ENCODE measurements at regions not wholly inside any gene's neighbourhood (a gene's known extent, or its start where the extent isn't known, plus 50 kb on each side); places are given as distances from the start of the nearest gene placed in this dataset.
"Not testable (repeated sequence)": the region's sequence is repeated elsewhere in the genome, so short reads cannot be mapped to it uniquely, and the experiment has no call there.

DNA sequence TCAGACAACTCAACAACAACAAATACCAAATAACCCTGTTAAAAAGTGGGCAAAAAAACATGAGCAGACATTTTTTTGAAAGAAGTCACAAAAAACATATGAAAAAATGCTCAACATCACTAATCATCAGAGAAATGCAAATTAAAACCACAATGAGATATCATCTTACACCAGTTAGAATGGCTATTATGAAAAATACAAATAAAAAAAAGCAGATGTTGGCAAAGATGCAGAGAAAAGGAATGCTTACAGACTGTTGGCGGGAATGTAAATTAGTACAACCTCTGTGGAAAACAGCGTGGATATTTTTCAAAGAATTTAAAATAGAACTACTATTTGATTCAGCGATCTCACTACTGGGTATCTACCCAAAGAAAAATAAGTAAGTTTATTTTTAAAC lies 114.0 kb downstream of the SLC38A4 start:
- no peak for DNase-seq

DNA sequence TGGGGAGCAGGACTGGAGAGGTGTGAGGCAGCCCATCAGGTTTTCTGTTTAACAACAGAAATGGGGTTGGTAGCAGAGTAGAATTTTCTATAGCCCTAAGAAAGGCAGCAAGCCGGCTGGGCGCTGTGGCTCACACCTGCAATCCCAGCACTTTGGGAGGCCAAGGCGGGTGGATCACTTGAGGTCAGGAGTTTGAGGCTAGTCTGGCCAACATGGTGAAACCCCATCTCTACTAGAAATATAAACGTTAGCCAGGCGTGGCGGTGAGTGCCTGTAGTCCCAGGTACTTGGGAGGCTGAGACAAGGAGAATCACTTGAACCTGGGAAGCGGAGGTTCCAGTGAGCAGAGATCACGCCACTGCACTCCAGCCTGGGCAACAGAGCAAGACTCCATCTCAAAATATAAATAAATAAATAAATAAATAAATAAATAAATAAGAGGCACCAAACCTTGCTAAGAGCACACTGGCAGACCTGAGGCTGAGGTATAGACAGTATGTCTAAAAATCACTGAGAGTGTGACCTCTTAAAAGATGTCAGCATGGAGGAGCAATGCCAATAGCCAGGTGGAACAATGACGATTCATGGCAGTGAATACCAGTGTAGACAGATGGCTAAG lies 115.6 kb downstream of the SLC38A4 start:
- DNase-seq = no peak

DNA sequence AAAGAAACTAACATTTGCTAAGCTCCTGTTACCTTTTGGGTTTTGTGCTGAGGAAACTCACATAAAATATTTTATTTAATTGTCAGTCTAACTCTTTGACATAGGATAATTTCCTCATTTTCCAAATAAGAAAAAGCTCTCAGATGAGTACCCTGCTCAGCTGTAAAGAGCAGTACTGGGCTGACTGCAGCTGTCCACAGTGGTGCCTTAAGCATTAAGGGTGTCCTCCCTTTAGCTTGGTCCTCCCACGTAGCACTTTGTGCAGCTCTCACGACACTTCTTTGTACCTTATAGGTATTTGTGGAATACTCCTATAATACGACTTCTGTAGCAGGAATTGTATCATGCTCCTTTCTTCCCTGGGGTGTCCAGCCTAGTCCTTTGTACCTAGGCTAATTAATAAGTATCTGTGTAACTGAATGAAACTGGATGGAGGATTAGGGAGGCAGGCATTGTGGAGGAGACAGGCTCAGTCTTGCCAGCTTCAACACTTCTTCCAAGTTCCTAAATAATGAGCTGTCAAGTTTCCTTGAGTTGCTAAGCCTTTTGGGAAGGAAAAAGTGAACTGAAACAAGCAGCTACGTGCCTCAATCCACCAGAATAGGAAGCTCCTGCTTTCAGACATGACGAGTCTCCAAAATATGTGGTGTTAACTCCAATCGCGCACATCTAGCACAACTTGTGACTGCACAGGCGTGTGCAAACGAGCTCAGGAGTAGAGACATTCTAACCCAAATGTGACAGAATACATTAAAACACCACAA lies 123.0 kb downstream of the SLC38A4 start:
- DNase-seq = no peak

DNA sequence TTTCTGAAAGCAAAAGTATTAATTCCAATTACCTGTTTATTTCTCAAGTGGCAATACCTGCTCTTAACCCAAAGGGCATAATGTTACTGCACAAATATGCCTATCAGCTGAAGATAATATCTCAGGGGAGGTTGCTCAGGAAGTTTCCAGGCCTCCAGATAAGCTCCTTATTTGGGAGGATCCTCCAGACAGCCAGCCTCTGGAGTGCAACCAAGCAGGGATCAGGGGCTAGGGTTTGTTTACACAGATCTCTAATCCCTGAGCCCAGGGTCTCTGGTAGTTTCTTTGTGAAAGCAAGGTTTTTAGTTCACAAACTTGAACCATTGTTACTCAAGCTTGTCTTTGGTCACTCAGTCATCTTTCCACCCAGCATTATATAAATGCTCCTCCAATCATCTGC lies 124.4 kb downstream of the SLC38A4 start:
- DNase-seq = no peak

DNA sequence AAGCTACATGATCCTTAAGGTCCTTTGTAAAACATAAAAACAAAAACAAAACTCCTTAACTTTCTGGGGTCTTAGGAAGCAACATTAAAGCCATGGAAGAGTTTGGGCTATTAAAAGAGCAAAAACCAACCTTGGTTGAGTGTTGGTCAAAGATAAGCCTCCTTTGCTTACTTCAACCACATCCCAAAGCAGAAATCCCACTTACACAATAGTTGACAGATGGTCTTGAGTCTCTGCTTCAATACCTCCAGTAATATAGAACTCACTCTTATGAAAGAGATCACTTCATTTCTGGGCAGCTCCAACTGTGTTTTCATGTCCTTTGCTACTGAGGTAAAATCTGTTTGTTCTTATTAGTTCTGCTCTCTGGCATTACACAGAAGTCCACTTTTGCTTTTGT lies 125.8 kb downstream of the SLC38A4 start:
- DNase-seq = no peak

DNA sequence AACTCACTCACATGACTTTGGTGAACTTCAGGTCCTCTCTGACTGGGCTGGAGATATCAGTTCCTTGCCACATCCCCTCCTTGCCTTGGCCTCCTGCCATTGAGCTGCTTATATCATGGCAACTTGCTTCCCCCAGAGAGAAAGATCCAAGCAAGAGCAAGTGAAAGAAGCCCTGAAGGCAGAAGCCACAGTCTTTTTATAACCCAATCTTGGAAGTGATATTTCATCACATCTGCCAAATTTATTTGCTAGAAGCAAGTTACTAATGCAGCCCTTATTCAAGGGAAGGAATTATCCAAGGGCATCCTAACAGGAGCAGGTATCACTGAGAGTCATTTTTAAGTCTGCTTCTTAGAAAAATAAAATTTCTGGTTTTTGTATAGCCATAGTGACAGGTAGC lies 127.8 kb downstream of the SLC38A4 start:
- DNase-seq = no peak

DNA sequence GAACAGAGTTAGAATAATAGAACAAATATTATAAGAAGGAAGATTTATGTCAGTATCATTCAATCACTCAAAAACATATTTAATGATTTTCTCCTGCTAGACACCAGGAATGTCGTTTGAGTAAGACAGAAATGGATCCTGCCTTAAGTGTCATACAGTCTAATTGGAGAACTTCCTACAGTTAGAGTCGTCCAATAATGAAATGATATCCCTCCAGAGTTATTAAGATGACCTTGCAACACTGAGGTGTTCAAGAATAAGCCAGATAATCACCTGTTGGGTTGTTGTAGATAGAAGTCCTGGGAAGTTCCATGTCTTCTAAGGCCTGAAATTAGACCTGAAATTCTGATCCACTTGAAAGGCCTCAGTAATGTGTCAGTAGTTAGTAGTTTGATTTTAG lies 132.3 kb downstream of the SLC38A4 start:
- DNase-seq = no peak

DNA sequence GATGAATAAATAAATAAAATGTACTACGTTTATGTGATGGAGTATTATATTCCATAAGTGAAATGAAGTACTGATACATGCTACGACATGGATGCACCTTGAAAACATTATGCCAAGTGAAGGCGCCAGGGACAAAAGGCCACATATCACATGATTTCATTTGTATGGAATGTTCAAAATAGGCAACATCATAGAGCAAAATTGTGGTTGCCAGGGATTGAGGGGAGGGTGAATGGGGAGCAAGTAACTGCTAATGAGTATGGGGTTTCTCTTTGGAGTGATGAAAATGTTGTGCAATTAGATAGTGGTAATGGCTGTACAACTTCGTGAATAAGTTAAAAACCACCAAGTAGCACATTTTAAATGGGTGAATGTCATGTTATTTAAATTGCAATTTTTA lies 132.8 kb downstream of the SLC38A4 start:
- no peak for DNase-seq

DNA sequence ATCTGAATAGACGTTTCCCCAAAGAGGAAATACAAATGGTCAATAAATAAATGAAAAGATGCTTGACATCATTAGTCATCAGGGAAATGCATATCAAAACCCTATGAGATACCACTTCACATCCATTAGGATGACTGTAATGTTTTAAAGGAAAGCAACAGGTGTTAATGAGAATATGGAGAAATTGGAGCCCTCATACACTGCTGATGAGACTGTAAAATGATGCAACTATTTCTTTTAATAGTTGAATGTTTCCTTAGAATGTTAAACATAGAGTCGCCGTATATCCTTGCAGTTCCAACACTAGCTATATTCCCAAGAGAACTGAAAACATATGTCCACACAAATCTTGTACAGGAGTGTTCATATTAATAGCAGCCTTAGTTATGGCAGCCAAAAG lies 133.2 kb downstream of the SLC38A4 start:
- DNase-seq = no peak

DNA sequence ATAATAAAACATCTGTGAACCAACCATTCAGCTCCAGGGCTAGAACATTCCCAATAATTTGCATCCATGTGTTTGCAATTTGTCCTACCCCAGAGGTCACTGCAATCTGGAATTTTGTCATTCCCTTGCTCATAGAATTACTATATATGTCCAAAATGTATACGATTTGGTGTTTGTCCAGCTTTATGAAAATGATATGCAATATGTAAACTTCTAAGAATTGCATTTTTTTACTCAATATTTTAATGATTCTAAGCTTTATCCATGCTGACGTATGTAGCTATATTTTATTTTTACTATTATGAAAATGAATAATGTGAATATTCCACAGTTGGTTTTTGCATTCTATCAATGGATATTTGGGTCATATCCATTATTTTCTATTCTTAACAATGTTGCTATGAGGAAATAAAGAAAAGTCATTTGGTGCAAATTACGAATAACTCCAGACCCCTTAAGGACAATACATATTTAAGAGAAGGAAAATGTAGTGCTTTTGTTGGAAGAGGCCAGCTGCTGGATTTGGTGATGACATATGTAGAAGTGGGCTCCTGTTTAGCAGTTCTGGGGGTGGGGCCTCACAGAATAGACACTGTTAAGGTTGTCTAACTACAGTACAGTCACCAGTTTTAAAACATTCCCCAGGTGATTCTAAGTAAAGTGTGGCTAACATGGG lies 139.4 kb downstream of the SLC38A4 start:
- DNase-seq = no peak

DNA sequence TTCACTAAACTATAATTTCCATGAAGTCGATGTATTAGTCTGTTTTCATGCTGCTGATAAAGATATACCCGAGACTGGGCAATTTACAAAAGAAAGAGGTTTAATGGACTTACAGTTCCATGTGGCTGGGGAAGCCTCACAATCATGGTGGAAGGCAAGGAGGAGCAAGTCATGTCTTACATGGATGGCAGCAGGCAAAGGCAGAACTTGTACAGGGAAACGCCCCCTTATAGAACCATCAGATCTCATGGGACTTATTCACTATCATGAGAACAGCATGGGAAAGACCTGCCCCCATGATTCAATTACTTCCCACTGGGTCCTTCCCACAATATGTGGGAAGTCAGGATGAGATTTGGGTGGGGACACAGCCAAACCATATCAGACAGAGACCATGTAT lies 141.6 kb downstream of the SLC38A4 start:
- not testable (repeated sequence) for DNase-seq

DNA sequence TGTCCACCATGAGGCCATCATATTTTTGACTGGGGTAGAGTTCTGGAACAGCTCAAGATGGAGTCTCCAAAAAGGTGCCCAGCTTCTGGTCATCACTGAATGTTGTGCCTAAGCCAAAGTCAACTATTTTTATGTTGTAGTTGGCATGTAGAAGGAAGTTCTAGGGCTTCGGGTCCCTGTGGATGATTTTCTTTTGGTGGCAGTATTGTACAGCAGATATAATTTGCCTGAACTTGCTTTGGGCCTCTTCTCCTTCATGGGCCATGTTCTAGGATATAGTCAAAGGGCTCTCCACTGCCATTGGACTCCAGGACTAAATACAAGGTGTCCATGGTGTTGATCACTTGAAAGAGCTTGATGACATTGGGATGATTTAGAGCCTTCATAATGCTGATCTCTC lies 143.6 kb downstream of the SLC38A4 start:
- no peak for DNase-seq

DNA sequence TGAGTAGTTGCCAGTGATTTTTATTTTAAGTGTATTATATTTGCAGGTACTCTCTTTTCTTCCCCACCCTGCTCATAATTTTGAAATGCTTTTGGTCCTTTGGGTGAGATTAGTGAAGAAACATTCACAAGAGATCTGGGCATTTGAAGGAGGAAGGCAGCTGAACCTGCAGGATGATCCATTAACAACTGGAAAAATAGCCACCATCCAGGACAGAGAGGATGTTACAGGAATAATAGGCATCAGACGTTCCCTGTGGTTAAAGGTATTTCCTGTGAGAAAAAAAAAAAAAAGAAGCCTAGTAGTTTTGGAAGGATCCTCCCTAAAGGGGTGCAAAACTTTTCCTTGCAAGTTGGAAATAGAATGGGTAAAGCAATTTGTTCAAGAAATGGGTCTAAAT lies 145.3 kb downstream of the SLC38A4 start:
- no peak for DNase-seq

DNA sequence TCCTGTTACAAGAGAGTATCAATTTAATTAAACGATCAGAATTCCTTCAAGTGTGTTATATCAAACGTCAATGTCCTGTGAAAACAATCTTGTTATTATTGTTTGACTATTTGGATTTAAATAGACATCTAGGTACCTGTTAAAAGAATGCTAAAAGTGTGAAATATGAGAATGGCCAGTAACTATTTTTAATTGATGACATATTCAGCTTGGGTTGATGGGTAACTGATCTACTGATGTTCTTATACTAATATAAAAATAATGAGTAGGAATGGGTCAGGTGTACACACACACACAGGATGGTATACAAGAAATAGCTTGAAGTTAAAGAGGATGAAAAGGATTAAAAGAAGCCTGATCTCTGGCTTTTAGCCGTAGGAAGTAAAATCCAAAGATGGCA lies 146.0 kb downstream of the SLC38A4 start:
- no peak for DNase-seq

DNA sequence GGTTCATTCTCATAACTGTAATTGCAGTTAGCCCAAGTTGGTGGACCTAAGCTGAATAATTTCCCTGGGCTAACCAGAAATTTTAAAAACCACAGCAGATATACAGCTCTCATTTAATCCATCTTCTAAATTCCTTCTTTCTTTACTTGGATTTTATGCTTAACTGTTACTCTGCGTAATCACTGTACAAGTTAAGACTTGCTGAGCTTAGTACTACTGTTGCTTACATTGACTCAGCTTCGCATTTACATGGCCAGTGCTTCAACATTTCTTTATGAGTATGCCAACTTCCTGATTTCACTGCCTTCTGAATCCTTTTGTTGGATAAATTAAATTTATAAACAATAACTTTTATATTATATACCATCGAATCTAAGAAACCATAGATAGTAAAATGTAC lies 147.4 kb downstream of the SLC38A4 start:
- DNase-seq = no peak

DNA sequence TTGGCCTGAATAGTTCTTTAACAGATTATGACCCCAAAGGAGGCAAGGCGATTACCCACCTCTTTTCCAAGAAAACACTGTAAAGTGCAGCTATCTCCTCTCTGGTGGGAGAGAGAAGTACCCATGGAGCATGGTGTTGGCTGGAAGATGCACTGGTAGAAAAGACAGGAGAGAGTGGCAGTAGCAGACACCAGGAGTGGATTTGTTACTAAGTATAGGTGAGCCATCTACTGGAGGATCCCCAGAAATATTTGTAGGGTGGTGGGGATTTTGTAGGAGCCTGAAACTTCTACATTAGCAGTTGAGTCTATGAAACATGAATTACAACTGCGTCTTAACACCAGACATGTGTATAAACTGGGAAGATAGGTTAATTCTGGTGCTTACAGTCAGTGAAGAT lies 148.0 kb downstream of the SLC38A4 start:
- DNase-seq = peak; percentile 2

DNA sequence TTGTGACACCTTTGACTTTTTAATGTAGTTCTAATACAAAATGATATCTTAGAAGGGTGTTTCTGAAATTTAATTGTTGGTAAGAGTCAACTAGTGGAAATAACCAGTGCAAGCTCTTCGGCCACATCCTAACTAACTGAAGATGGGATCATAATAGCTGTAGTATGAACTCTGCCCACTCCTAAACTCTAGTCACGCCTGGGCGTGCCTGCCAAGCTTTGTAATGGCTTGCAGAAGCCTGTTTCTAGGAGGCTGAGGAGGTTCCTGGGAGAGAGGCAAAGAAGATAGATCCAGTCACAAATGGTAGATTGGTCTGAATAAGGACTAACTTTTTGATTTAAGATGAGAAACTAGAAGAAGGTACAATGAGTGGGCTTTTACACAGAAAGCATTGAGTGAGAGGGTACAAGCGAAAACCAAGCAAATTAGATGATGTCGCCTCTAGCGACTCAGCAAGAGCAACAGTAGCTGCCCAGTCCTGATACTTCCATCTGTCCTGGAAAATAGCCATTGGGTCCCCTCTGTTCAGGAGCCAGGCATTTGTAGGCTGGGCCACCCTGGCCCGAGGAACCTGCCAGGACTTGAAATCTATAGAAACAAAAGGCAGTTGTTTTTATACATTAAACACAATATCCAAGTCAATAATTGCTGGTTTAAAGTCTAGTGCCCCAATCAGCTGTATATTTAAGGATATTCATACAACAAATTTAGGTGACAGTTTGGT lies 148.8 kb downstream of the SLC38A4 start:
- no peak for DNase-seq

DNA sequence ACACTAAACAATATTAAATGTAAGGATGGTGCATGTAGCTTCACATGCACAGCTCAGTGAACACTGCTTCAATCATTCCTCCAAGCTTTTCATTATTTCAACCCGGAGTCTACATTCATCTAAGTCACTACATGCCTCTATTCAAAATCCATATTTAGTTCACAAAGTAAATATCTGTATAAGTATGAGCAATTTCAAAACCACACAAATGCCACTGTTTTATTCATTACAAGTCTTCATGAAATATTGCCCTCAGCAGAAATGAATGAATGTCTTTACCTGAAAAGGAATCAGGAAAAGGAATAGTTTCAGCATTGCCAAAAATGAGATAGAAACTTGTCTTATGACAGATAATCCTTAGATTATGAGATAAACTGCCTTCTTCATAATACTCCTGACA lies 149.4 kb downstream of the SLC38A4 start:
- DNase-seq = no peak

DNA sequence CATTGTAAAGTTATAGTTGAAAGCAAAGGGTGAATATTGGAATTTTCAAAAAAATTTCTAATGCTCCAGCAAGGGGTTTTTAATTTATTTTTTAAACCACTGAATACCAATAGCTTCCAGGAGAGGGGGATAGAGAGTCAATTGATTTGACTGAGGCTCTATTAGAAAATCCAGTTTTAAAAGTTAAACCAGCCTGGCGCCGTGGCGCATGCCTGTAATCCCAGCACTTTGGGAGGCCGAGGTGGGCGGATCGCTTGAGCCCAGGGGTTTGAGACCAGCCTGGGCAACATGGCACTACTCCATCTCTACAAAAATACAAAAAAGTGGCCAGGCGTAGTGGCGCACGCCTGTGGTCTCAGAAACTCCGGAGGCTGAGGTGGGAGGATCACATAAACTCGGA lies 150.1 kb downstream of the SLC38A4 start:
- no peak for DNase-seq

DNA sequence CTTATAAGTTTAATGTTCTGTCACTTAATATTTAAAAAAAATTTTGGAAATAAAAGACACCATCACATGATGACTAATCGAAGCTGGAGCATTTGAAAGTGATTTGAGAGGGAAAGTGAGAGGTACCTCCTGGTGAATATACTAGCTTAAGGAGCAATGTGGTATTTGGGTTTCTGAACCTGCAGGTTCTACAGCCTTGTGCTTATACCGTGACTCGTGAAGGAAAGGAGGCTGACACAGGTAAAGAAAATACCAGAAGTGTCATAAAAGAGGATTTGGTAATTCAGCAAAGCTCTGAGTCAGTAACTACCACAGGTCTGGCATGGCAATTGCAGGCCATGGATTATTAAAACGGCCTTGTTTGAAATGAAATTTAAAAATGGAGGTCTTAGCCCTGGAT lies 151.0 kb downstream of the SLC38A4 start:
- no peak for DNase-seq

DNA sequence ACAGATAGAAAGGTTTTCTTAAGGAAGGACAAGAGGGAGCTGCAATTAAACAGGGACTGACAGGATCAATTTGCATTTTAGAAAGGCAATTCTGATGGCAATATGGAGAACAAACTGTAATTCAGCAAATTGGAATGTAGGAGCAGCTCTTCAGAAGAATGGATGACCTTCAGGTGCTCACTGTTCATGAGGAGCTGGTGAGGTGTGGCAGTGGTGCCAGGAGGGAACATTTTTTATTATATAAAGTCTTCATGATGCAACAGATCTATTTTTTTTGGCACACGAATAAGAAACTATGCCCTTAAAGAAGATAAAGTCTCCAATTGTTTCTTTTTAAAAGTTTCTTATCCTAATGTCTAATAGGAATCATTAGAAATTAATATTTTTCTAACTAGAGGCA lies 151.7 kb downstream of the SLC38A4 start:
- DNase-seq = no peak

DNA sequence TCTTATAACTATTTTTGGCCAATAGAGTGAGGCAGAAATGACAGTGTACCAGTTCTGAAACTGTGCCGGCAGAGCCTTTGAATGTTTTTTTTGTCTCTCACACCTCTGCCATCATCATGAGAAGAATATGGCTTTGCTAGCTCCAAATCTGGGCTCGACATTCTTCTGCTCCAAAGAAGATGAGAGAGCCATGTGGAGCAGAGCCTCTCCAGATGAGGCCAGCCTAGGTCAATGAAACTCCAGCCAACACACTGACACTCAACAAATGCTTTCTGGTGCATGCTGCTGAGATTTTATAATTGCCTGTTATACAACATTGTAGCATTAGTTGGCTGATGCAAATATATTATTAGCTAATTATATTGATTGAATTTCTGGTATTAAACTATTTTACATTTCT lies 154.7 kb downstream of the SLC38A4 start:
- DNase-seq = no peak

DNA sequence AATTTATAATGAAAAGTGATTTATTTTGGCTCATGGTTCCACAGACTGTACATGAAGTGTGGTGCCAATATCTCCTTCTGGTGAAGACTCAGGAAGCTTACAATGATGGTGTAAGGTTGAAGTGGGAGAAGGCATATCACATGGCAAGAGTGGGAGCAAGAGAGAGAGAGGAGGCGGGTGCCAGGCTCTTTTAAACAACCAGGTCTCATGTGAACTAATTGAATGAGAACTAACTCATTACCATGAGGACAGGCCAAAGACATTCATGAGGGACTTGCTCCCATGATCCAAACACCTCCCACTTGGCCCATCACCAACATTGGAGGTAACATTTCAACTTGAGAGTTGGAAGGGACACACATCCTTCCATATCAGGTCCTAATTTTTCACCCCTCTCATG lies 155.2 kb downstream of the SLC38A4 start:
- no peak for DNase-seq

DNA sequence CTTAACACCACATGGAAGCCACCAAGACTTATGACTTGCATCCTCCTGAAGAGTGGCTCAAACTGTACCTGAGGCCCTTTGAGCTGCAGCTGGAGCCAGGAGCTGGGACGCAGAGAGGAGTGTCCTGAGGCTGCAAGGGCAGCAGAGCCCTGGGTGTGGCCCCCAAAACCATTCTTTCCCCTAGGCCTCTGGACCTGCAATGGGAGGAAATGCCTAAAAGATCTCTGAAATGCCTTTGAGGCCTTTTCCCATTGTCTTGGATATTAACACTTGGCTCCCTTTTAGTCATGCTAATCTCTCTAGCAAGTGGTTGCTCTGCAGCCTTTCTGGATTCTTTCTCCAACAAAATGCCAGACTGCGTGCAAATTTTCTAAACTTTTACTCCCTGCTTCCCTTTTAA lies 156.1 kb downstream of the SLC38A4 start:
- DNase-seq = no peak
